ENCODE measurements at regions not wholly inside any gene's neighbourhood (a gene's known extent, or its start where the extent isn't known, plus 50 kb on each side); places are given as distances from the start of the nearest gene placed in this dataset.

DNA sequence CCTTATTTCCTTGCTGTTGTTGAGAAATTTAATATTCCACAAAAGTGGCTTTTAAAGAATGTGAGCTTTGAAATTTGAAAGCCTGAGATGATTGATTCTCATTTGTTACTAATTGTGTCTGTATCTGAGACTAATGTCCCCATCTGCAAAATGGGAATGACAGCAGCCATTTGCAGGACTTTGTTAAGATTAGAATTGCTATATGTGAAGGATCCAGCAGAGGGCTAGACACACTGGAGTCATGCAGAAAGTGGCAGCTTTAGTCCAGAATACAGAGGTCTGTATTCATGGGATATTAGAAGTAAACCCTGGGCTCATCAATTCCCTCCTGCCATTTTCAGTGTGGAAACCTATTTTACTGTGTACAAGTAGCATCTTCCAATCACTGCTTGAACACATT, 296.5 kb upstream of the GYPC start:
- peak; percentile 54 for DNase-seq

DNA sequence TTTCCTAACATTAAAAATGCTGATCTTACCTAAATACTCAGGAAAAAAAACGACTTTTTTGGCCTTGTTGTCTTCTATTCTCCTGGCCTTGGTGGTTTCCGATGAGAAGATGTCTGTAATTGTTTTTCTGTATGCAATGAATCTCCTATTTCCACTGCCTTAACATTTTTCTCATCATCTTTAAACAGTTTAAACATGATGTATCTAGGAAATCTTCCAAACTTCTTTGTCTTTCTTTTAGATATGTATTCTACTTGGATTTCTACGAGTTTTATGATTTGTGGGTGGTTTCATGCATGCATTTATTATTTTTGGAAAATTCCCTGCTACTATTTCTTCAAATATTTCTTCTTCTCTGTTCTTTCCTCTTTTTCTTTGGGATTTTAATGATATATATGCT, 288.6 kb upstream of the GYPC start:
- no peak for DNase-seq

DNA sequence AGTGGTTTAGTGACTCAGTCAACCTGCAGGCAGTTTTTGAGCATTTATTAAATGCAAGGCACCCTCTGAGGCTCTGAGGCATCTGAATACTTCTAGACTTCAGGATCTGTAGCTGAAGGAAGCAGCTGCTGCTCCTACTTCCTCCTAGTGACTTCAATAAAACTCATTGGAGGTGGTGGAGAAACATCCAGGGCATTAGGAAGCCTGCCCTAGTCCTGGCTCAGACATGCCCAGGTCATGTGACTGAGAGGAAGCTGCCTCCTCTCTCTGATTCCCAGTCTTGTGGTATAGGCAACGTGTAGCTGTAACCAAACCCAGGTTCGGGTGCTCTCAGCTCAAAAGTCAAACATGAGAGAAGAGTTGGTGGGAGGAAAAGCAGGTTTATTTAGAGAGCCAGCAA, 287.2 kb upstream of the GYPC start:
- DNase-seq: no peak

DNA sequence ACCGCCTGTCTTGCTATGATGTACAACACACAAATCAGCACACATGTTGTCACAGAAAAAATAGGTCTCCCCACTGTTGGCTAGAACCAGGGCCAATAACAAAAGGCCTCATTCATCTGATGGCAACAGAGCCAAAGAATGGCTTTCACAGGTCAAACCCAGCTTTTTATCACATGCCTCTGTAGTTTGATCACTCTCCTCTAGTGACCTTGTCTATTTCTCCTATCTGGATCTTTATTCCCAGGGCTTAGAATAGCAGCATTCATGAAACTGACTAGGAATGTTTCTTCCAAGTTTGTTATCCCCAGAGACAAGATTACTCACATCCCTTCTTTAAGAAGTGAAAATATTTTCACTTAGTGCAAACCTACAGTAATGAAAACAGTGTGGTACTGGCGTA, 285.8 kb upstream of the GYPC start:
- DNase-seq: no peak

DNA sequence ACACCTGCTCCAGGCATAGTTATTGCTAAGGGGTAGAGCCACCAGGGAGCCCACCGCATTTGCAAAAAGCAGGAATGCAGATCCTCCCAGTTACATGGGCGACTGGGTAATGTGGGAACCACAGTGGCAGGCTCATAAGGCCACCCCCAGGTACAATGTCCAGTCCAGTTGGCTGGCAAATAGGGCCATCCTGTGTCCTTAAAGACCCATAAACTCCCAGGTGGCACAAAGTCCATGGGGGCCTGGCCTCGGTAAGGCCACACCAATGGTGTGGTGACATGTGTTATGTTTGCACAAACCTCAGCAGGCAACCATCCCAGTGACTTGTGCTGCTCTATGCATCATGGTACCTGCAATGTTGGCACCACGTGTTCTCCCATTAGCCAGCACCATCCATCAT, 283.6 kb upstream of the GYPC start:
- DNase-seq: no peak

DNA sequence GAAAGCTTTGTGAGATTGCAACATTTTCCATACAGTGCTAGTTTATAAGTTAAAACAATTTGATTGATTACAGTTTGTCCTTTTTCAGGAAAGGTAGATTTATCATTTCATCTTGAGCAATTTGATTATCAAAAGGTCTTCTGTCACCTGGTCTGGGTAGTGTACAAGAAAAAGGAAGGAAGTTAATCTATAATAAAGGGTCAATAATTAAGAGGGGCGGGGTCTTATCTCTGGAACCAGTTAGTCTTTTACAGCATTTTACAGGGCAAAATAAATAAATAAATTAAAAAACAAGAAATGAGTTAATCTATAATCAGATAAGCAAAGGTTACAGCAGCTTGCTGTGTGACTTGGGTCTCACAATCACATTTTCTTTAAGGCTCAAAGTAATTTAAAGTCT, 277.8 kb upstream of the GYPC start:
- DNase-seq: no peak

DNA sequence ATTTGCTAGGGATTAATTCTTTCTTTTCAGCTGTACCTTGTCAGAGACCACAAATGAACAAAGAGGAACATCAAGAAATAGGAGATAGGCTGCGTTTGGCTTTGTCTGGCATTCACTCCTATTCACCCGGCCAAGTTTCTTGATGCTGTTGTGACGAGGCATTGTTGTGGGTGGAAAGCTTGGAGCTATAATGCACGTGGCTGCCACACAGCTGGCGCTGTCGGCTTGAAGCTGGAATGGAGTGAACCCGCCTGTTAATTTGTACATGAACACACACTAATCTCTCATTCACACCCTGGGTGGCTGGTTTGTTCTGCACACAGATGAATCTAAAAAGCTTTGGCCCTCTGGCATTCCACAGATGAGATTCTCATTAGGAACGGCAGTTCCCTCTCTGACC, 274.9 kb upstream of the GYPC start:
- no peak for DNase-seq

DNA sequence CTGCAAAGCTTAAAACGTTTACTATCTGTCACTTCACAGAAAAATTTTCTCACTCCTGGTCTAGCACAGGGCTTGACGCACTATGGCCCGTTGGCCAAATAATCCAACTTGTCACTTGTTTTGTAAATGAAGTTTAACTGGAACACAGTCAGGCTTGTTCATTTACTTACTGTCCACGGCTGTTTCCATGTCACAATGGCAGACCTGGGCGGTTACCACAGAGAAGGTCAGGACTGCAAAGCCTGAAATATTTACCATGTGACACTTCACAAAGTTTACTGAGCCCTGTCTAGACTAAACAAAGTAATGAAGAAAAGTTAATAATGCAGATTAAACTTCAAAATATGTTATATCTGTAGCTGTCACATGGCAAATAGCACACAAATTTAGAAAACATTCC, 273.0 kb upstream of the GYPC start:
- DNase-seq: no peak

DNA sequence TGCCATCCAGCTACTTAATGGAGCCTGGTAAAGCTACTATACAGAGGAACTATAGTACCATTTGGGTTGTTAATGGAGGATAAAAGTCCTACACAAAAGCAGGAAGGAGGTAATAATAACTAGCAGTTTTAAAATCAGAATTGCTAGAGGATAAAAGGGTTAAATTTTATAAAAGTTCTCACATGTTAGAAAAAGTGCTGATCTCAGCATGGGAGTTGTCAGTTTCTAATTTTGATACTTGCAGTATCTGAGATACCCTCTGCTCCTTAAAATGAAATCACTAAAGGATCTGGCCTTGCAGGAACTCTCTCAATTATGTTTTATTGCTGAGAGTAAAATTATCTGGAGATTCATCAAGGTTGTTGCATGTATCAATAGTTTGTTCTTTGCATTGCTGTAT, 272.2 kb upstream of the GYPC start:
- DNase-seq: no peak

DNA sequence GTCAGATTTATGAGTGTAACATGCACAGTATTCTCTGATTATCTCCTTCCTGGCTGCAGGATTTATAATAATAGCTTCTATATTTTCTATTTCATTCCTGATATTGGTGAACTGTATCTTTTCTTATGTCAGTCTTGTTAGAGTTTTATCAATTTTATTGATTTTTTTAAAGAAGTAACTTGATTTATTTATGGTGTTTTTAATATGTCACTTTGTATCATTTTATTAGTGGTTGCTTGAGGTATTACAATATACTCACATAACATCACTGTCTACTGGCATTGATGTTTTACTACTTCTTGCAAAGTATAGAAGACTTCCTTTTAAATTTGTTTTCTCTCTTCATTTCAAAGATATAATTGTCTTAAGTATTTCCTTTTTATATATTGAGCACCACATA, 270.5 kb upstream of the GYPC start:
- no peak for DNase-seq

DNA sequence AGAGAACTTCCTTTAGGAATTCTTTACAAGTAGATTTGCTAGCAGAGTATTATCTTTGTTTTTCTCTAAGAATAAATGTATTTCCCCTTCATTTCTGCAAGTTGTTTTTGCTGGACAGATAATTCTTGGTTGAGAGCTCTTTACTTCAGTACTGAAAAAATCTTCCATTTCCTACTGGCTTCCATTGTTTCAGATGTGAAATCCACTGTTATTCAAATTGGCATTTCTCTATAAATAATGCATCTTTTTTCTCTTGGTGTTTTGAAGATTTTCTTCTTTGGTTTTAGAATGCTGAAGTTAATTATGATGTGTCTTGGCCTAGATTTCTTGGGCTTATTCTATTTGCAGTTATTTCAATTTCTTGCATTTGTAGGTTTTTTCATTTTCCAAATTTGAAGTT, 270.0 kb upstream of the GYPC start:
- no peak for DNase-seq

DNA sequence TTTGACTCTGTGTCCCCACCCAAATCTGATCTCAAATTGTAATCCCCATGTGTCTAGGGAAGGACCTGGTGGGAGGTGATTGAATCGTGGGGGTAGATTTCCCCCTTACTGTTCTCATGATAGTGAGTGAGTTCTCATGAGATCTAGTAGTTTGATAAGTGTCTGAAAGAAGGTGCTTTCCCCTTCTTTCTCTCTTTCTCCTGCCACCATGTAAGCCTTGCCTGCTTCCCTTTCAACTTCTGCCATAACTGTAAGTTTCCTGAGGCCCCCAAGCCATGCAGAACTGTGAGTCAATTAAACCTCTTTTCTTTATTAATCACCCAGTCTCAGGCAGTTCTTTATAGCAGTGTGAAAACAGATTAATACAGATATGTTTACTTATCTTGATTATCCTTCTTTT, 266.5 kb upstream of the GYPC start:
- no peak for DNase-seq

DNA sequence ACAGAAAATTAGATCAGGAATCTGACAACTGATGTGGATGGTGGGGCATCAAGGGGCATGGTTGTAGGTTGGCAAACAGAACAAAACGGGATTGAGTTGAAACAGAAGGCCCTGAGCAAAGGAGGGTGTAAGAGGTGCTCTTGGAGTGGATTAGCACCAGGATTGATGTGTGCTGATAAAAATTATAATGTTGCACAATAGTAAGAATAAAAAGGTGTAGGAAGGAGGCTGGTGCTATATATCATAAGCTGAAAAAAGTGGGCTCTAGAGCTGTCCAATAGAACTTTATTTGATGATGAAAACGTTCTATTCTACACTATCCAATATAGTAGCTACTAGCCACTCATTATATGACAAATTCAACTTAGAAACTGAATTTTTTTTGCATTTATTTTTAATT, 263.1 kb upstream of the GYPC start:
- DNase-seq: no peak

DNA sequence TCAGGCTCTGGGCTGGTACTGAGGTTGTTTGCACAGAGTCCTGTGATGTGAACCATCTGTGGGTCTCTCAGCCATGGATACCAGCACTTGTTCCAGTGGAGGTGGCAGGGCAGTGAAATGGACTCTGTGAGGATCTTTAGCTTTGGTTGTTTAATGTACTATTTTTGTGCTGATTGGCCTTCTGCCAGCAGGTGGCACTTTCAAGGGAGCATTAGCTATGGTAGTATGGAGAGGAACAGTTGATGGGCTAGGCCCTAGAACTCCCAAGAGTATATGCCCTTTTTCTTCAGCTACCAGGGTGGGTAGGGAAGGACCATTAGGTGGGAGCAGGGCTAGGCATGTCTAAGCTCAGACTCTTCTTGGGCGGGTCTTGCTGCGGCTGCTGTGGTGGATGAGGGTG, 257.0 kb upstream of the GYPC start:
- peak; percentile 49 for DNase-seq

DNA sequence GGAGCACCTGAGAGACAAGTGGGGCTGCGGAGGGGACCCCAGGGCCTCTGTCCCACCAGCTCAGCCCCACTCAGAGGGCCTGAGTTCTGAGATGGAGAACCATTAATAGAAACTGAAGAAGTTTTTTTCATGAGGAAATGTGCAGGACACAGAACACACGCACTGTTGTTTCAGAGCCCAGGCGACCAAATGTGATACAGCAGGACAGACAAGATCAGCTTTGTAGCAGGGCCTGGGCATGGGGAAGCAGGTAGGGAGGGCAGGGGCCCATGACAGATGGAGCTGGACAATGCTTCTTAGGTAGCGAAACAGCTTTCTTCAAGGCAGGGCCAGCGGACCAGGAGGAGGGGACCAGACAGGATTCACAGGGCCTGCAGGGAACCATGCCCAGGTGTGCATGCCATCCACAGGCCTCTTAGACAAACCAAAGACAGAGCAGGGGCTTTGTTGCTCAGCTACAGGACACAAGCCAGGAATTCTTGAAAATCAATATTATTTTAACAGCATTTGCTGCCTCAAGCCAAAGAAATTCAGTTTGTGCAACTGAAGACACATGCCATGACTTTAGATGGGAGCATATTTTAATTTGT, 252.8 kb upstream of the GYPC start:
- DNase-seq: no peak

DNA sequence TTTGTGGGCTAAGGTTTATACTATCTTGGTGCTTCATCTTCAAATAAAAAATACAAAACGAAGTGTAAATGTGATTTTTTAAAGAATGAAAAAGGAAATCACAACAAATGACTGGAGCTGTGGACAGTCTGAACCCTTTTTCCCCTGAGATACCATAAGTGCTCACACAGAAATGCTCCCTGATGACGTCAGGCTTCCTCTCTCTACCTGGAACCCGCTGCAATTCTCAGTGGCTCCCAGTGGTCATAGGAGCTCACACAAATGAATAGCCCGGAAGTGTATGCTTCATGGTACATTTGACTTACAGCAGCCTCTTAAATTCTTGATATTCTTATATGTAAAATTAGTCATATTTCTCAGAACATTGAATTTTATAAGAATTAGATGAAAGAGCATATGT, 249.7 kb upstream of the GYPC start:
- no peak for DNase-seq

DNA sequence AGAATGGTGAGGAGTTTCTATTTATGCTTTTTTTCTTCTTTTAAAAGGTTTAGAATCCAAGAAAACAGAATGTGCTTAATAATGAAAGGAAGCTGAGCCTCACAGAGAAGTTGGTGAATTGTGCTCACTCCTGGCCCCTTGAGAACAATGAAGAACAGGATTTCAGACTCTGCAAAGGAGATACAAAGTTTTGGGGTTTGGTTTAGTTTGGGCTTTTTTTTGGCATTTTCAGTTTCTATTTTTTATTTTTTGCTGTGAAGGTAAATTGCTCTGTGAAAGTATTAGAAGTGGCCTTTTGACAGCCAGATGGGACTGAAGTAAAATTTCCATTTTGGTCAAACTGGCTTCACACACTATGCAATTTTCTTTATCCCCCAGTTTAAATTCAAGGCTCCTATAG, 247.3 kb upstream of the GYPC start:
- no peak for DNase-seq

DNA sequence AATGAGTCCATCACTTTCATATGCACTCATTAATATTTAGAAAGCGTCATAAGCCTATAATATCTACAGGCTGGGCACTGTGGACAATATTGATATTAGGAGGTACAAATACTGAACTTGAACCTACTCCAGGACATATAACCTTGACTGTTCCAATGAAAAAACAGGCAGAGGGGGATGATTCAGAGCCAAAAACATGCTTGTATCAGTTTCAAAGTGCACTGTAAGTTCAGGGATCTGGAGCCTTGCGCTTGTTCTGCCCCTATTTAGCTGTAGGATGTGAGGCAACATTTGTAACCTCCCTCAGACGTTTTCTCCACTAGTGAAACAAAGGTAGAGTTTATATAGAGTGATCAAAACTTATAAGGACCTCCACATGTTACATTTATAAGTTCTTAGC, 246.1 kb upstream of the GYPC start:
- DNase-seq: no peak

DNA sequence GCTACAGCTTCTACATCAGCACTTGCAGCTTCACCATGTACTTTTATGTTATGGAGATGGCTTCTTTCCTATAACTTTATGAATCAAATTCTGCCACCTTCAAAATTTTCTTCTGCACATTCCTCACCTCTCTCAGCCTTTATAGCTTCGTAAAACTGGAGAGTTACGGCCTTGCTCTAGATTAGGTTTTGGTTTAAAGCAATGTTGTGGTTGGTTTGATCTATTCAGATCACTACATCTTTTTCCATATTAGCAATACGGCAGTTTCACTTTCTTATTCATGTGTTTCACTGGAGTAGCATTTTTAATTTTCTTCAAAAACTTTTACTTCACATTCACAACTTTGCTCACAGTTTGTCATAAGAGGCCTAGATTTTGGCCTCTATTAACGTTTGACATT, 242.9 kb upstream of the GYPC start:
- no peak for DNase-seq

DNA sequence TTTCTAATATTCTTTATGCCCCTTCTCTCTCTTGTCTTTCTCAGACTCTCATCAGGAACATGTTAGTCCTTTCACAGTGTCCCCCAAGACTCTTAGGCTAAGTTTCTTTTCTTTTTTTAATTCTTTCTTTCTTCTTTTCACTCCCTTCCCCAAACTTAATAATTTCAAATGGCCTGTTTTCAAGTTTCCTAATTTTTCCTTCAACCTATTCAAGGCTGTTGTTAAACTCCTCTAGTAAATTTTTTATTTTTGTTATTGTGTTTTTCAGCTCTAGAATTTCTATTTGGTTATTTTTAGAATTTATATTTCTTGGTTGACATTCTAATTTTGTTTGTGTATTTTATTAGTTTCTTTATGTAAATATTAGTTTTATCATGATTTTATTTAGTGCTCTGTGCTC, 236.6 kb upstream of the GYPC start:
- no peak for DNase-seq

DNA sequence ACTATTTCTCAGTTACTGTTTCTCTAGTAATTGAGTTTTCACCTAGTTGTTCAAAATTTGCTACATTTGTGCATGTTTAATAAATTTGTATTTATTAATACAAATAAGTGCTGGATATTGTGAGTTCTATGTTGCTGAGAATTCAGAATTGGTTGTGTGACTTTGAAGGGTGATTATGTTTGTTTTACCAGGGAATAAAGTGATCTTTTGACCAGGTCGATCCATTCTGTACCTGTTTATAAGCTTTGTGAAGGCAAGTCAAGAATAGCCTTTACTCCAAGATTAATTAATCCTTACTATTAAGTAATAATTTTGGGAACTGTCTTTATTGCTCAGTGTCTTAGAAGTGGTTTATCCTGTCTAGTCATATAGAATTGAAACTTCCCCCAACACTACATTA, 230.0 kb upstream of the GYPC start:
- DNase-seq: no peak

DNA sequence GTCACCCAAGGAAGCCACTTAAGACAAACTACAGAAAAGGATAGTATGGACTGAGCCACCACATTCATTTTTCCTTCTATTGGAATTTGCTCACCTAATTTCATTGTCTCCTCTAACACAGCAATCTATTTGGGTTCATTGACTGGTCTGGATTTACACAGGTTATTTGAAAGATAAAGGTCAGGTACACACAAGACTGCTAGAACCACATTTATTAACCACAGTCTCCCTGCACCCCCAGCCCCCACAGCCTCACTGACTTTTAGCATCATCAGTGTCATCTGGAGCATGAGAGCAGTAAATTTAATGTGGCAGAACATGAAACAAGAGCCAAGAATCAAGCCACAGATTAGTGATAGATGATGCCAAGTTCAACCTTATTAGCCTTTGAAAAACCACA, 226.9 kb upstream of the GYPC start:
- no peak for DNase-seq

DNA sequence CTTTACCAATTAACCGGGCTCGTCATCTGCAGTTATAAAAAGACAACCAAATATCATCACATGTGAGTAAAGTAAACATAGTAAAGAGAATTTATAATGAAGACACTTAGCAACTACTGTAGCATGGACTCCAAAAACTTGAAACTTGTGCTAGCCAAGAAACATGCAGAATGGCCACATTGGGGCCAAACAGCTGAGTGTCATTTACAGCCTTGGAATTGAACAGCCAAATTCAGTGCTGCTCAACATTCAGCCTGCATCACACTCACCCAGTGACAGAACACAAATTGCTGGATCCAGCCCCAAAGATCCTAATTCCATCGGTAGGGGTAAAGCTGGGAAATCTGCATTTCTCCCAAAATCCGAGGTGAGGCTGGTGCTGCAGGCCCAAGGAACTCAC, 224.8 kb upstream of the GYPC start:
- no peak for DNase-seq

DNA sequence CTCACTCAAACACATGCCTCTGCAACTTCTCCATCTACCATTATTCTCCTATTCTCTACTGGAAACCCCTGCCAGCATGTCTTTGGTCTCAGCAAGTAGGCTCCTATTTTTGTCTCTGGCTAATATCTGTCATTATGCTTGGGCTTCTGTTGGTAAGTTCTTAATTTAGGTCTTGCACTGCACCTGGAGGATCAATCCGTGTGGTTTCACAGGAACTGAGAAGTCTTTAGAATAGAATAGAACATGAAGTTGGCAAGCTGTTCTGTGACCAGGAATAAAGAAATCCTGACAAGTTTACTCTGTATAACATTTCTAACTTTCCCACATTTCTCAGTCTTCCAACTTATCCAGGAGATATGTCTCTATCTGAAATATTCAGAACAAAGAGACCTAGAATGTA, 219.5 kb upstream of the GYPC start:
- DNase-seq: no peak

DNA sequence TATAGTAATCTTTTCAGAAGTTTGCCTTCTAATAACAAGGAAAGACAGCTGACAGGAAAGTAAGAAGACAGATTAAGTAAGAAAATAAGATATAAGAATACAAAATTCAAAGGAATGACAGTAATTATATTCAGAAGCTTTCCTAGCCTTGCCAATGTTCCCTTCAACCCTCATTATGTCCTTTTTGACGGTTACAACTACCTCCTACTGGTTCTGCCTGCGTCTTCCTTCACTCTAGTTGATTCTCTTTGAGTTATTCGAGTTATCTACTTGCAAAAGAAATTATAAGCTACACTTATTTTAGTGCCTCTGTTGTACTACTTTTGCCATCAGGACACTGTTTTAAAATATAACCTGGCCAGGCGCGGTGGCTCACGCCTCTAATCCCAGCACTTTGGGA, 218.9 kb upstream of the GYPC start:
- DNase-seq: no peak

DNA sequence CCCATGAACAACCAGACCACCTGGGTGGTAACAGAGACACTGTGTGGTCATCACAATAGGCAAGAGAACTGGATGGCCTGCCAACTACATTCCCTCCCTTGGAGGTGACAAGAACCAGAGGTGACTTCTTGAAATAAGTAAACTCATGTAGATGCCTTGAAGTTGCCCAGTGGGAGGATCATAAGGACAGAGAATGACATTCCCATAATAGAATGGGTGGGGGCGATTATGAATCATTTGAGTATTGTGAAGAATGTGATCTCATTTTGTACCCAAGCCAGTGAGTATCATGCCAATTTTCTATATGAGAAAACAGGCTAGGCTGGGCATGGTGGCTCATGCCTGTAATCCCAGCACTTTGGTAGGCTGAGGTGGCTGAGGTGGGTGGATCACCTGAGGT, 211.4 kb upstream of the GYPC start:
- DNase-seq: no peak
